ENCODE measurements at regions not wholly inside any gene's neighbourhood (a gene's known extent, or its start where the extent isn't known, plus 50 kb on each side); places are given as distances from the start of the nearest gene placed in this dataset.

DNA sequence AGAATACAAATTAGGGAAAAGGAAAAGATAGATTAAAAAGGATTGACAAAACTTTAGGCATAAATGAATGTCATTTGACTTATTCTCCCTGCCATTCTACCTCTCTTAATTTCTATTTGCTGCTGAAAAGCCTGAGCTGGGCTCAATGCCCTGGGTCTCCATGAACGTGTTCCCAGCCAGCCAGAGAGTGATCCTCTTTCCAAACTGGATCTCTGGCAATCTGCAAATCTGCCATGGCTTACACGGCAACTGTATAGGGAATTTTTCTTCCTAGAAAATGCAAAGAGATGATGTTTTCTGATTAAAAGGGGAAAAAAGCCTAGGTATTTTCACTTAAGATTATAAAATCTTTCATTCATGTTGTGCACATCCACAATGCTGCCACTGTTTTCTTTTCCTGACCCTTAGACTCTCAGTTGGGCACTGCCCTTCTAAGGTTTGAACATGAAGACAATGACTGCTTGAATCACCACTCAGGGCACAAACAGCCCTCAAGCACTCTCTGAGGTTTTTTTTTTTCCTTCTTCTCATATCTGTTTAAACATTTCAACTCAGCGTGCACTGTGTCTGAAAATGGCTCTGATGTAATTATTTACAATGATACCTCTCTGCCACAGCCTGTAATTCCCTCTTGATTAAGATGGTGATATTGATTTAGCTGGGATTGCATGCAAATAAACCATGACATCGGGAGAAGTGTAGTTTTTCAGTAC is 60.3 kb downstream of the DACT1 start:
- Mint-ChIP-seq H3K27me3 (peaks cover 2 to 6% of the 10 kb centered on the region in 2 donors), H3K27ac (no peak overlapping the region), H3K4me1 (no peaks in the 10 kb centered on the region), H3K9me3 (no peaks in the 10 kb centered on the region), H3K36me3 (no peaks in the 10 kb centered on the region), H3K4me3 (no peak overlapping the region)
- H3K27ac ChIP-seq (ENCODE audit: low read depth, low read length): no peak overlapping the region
- no peaks in the 10 kb centered on the region for H3K4me1 ChIP-seq (ENCODE audit: insufficient read depth, low read length)
- ChIA-PET POLR2A (ENCODE audit: partially characterized antibody) (no interaction called here), CTCF (ENCODE audit: partially characterized antibody) (no interaction called here)
- no peak for DNase-seq
- intact Hi-C loops (cut with micrococcal nuclease): no loop called here
- H3K36me3 ChIP-seq (ENCODE audit: insufficient read depth, low read length): no peaks in the 10 kb centered on the region
- no peak overlapping the region for H3K4me3 ChIP-seq (ENCODE audit: low read length in 2 of 2)
- no peaks in the 10 kb centered on the region for H3K9me3 ChIP-seq (ENCODE audit: control insufficient read depth in 1 of 2, low read length in 2 of 2)
- H3K27me3 ChIP-seq (ENCODE audit: insufficient read depth, low read length): no peaks in the 10 kb centered on the region

DNA sequence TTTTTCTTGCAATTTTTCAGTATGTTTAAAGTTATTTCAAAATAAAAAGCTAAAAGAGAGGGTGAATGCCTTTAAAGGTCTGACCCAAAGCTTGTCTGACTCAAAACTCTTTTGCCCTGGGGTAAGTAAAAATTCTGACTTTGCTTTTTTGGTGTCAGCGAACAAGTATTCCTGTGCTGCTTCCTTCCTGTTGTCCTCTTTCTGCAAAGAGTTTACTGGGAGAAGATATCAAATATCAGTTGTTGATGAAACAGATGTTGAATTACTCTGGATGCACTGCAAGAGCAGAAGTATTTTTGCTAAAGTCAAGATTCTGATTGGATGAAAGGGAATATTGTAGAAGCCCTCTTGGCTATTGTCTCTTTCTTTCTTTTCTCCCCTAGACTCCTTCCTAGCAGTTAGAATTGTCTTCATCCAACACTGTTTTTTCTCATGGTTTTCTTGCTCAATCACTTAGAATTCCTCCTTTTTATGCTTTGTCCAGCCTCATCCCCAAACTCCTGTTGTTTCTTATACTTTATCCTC is 62.0 kb downstream of the DACT1 start:
- Mint-ChIP-seq H3K27ac (no peak overlapping the region), H3K4me3 (no peak overlapping the region), H3K9me3 (no peaks in the 10 kb centered on the region), H3K27me3 (peaks cover 0 to 3% of the 10 kb centered on the region in 2 donors), H3K4me1 (no peaks in the 10 kb centered on the region), H3K36me3 (no peaks in the 10 kb centered on the region)
- H3K9me3 ChIP-seq (ENCODE audit: control insufficient read depth in 1 of 2, low read length in 2 of 2): no peaks in the 10 kb centered on the region
- CTCF ChIA-PET (ENCODE audit: partially characterized antibody): no interaction called here
- no peak overlapping the region for H3K4me3 ChIP-seq (ENCODE audit: low read length in 2 of 2)
- no peaks in the 10 kb centered on the region for H3K36me3 ChIP-seq (ENCODE audit: insufficient read depth, low read length)
- no peaks in the 10 kb centered on the region for H3K27me3 ChIP-seq (ENCODE audit: insufficient read depth, low read length)
- DNase-seq: no peak
- no peak overlapping the region for H3K27ac ChIP-seq (ENCODE audit: low read depth, low read length)
- intact Hi-C loops (cut with micrococcal nuclease): no loop called here
- H3K4me1 ChIP-seq (ENCODE audit: insufficient read depth, low read length): no peaks in the 10 kb centered on the region
- POLR2A ChIA-PET (ENCODE audit: partially characterized antibody): no interaction called here

DNA sequence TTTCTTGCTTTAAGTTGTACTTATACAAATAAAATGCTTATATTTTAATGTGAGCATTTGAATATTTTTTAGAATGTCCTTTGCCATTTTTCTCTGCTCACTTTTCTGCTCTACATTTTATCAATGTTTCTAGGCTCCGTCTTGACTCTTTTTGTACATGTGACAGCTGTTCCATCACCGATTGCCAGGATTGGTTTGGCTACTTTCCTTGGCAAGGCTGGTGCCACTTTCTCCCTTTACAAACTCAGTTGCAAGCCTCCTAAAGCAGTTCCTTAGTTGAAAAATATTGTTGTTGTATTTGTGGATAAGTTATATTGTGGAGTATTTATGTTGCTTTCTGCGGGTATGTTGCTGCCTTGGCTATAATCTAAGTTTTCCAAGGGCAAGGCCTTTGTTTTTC is 63.4 kb downstream of the DACT1 start:
- DNase-seq: no peak
- H3K27ac ChIP-seq (ENCODE audit: low read depth, low read length): no peak overlapping the region
- no peak overlapping the region for H3K4me3 ChIP-seq (ENCODE audit: low read length in 2 of 2)
- Mint-ChIP-seq H3K9me3 (no peaks in the 10 kb centered on the region), H3K4me3 (no peak overlapping the region), H3K27ac (no peak overlapping the region), H3K4me1 (no peaks in the 10 kb centered on the region), H3K36me3 (no peaks in the 10 kb centered on the region), H3K27me3 (peaks cover 0 to 3% of the 10 kb centered on the region in 2 donors)
- no peaks in the 10 kb centered on the region for H3K36me3 ChIP-seq (ENCODE audit: insufficient read depth, low read length)
- H3K27me3 ChIP-seq (ENCODE audit: insufficient read depth, low read length): no peaks in the 10 kb centered on the region
- H3K4me1 ChIP-seq (ENCODE audit: insufficient read depth, low read length): no peaks in the 10 kb centered on the region
- CTCF ChIA-PET (ENCODE audit: partially characterized antibody): no interaction called here
- POLR2A ChIA-PET (ENCODE audit: partially characterized antibody): no interaction called here
- H3K9me3 ChIP-seq (ENCODE audit: control insufficient read depth in 1 of 2, low read length in 2 of 2): no peaks in the 10 kb centered on the region
- intact Hi-C loops (cut with micrococcal nuclease): no loop called here

DNA sequence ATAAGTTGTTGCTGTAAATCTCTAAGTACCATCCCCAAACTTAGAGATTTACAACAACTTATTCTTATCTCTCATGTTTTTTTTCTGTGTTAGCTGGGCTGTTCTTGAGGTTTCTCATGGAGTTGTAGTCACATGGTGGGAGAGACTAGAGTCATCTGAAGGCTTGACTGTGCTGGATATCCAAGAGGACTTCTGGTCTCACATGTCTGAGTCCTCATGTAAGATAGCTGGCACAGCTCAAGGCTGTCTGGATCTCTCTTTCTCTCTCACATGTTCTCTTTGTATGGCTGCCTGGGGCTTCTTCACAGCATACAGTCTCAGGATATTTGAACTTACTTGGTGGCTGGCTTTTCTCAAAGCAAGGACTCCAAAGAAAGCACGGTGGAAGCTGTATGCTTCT is 63.8 kb downstream of the DACT1 start:
- Histone ChIP-seq H3K36me3 (ENCODE audit: insufficient read depth, low read length) (no peaks in the 10 kb centered on the region), H3K9me3 (ENCODE audit: control insufficient read depth in 1 of 2, low read length in 2 of 2) (no peaks in the 10 kb centered on the region), H3K4me1 (ENCODE audit: insufficient read depth, low read length) (no peaks in the 10 kb centered on the region), H3K27me3 (ENCODE audit: insufficient read depth, low read length) (no peaks in the 10 kb centered on the region), H3K4me3 (ENCODE audit: low read length in 2 of 2) (no peak overlapping the region), H3K27ac (ENCODE audit: low read depth, low read length) (no peak overlapping the region)
- DNase-seq: no peak
- Mint-ChIP-seq H3K27ac (no peak overlapping the region), H3K9me3 (no peaks in the 10 kb centered on the region), H3K27me3 (peaks cover 0 to 3% of the 10 kb centered on the region in 2 donors), H3K36me3 (no peaks in the 10 kb centered on the region), H3K4me1 (no peaks in the 10 kb centered on the region), H3K4me3 (no peak overlapping the region)
- POLR2A ChIA-PET (ENCODE audit: partially characterized antibody): no interaction called here
- CTCF ChIA-PET (ENCODE audit: partially characterized antibody): no interaction called here
- intact Hi-C loops (cut with micrococcal nuclease): no loop called here

DNA sequence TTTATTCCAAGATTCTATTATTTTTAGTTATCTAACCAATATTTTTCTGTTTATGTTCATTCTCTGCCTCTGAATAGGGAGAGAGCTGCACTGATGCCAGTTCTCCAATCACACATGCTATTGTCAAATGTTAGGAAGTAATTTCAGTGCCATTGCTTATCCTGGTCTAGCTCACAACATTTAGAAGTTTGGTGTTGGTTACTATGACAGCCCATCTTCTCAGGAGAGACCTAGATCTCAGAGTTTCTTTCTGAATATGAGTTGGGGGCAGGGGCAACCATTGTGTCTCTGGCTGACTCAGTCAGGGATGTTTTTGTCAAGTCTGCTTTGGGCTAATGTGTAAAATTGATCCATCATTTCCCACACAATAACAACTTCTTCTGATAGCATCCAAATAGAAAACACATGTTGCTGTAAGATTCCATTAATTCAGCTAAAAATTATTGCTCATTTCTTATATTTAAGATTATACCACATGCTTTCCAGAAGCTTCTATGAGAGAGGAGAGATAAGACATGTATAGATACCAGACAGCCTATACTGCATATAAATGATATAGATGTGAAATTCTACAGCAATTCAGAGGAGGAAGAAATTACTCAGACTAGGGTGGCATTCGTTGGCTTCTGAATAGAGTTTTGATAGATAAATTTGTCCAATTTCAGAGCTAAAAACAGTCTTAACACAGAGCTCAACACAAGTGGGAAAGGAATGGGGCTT is 64.8 kb downstream of the DACT1 start:
- no peak overlapping the region for H3K27ac ChIP-seq (ENCODE audit: low read depth, low read length)
- H3K27me3 Mint-ChIP-seq: peaks cover under 1 to 3% of the 10 kb centered on the region in 2 donors
- peaks cover 0 to under 1% (median 0%) of the 10 kb centered on the region in 8 donors for H3K9me3 Mint-ChIP-seq
- no peak overlapping the region for H3K4me3 ChIP-seq (ENCODE audit: low read length in 2 of 2)
- H3K4me1 Mint-ChIP-seq: no peaks in the 10 kb centered on the region
- ChIA-PET POLR2A (ENCODE audit: partially characterized antibody) (no interaction called here), CTCF (ENCODE audit: partially characterized antibody) (no interaction called here)
- intact Hi-C loops (cut with micrococcal nuclease): no loop called here
- H3K27me3 ChIP-seq (ENCODE audit: insufficient read depth, low read length): no peaks in the 10 kb centered on the region
- H3K9me3 ChIP-seq (ENCODE audit: control insufficient read depth in 1 of 2, low read length in 2 of 2): no peaks in the 10 kb centered on the region
- no peaks in the 10 kb centered on the region for H3K4me1 ChIP-seq (ENCODE audit: insufficient read depth, low read length)
- H3K4me3 Mint-ChIP-seq: no peak overlapping the region
- no peak overlapping the region for H3K27ac Mint-ChIP-seq
- no peaks in the 10 kb centered on the region for H3K36me3 ChIP-seq (ENCODE audit: insufficient read depth, low read length)
- H3K36me3 Mint-ChIP-seq: no peaks in the 10 kb centered on the region
- no peak for DNase-seq

DNA sequence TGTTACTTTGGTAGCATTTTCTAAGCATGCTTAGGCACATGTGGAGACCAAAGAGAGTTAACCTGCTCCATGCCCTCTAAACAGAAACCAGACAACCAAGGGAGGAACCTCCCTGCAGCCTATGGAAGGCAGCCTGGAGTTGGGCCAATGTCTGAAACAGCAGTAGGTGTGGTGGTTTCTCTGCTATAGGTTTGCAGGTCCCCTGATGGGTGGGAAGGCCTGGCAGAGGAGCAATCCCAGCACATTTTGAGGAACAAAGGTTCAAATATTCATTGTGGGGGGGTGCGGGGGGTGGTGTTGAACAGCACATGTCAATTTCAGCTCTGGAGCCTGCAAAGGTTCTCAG is 65.4 kb downstream of the DACT1 start:
- no peak overlapping the region for H3K27ac Mint-ChIP-seq
- Histone ChIP-seq H3K4me3 (ENCODE audit: low read length in 2 of 2) (no peak overlapping the region), H3K4me1 (ENCODE audit: insufficient read depth, low read length) (no peaks in the 10 kb centered on the region), H3K9me3 (ENCODE audit: control insufficient read depth in 1 of 2, low read length in 2 of 2) (no peaks in the 10 kb centered on the region), H3K36me3 (ENCODE audit: insufficient read depth, low read length) (no peaks in the 10 kb centered on the region), H3K27me3 (ENCODE audit: insufficient read depth, low read length) (no peaks in the 10 kb centered on the region), H3K27ac (ENCODE audit: low read depth, low read length) (no peak overlapping the region)
- H3K9me3 Mint-ChIP-seq: peaks cover 0 to 2% (median 0%) of the 10 kb centered on the region in 8 donors
- POLR2A ChIA-PET (ENCODE audit: partially characterized antibody): no interaction called here
- no peaks in the 10 kb centered on the region for H3K36me3 Mint-ChIP-seq
- H3K27me3 Mint-ChIP-seq: peaks cover 2 to 3% of the 10 kb centered on the region in 2 donors
- no peak for DNase-seq
- no peaks in the 10 kb centered on the region for H3K4me1 Mint-ChIP-seq
- intact Hi-C loops (cut with micrococcal nuclease): no loop called here
- H3K4me3 Mint-ChIP-seq: no peak overlapping the region
- CTCF ChIA-PET (ENCODE audit: partially characterized antibody): no interaction called here

DNA sequence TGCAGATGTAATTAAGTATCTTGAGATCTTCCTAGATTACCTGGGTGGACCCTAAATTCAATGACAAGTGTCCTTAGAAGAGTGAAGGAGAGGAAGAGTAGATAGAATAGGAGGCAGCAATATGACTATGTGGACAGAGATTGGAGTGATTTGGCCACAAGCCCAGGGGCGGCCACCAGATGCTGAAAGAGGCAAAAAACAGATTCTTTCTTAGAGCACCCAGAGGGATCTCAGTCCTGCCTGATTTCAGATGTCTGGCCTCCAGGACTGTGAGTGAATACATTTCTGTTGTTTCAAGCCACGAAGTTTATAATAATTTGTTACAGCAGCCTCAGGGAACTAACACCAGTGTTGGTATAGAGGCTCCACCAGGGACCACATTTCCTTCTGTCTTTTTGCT is 67.3 kb downstream of the DACT1 start:
- CTCF ChIA-PET (ENCODE audit: partially characterized antibody): no interaction called here
- H3K4me3 Mint-ChIP-seq: no peak overlapping the region
- no peak overlapping the region for H3K27ac ChIP-seq (ENCODE audit: low read depth, low read length)

More for the DNA sequence above, 67.3 kb downstream of the DACT1 start:
- H3K9me3 Mint-ChIP-seq: peaks cover 0 to 2% (median 0%) of the 10 kb centered on the region in 8 donors
- no peaks in the 10 kb centered on the region for H3K27me3 ChIP-seq (ENCODE audit: insufficient read depth, low read length)
- no peaks in the 10 kb centered on the region for H3K4me1 ChIP-seq (ENCODE audit: insufficient read depth, low read length)
- POLR2A ChIA-PET (ENCODE audit: partially characterized antibody): no interaction called here
- H3K27me3 Mint-ChIP-seq: peaks cover 2 to 3% of the 10 kb centered on the region in 2 donors
- no peaks in the 10 kb centered on the region for H3K36me3 Mint-ChIP-seq
- intact Hi-C loops (cut with micrococcal nuclease): no loop called here
- H3K9me3 ChIP-seq (ENCODE audit: control insufficient read depth in 1 of 2, low read length in 2 of 2): no peaks in the 10 kb centered on the region
- no peaks in the 10 kb centered on the region for H3K4me1 Mint-ChIP-seq
- no peak overlapping the region for H3K4me3 ChIP-seq (ENCODE audit: low read length in 2 of 2)
- H3K36me3 ChIP-seq (ENCODE audit: insufficient read depth, low read length): no peaks in the 10 kb centered on the region
- DNase-seq: no peak
- no peak overlapping the region for H3K27ac Mint-ChIP-seq
